ENCODE measurements at regions not wholly inside any gene's neighbourhood (a gene's known extent, or its start where the extent isn't known, plus 50 kb on each side); places are given as distances from the start of the nearest gene placed in this dataset.

DNA sequence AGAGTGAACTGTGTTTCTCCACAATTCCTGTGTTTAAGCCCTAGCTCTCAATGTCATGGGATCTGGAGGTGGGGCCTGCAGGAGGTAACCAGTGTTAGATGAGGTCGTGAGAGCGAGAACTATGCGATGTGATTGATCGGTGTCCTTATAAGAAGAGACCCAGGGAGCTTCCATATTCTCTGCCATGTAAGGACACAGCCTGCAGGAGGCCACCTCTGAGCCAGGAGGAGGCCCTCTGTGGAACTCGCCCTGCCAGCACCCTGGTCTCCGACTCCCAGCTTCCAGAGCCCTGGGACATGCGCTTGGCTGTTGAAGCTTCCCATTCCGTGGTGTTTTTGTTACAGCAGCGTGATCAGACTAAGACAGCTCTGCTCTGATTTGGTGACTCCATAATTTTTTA is 255.4 kb downstream of the IRX2 start:
- Histone ChIP-seq H3K36me3 (ENCODE audit: control insufficient read depth, low read length) (no peaks in the 10 kb centered on the region), H3K9me3 (ENCODE audit: control insufficient read depth, insufficient read depth, low read length) (peaks cover 5% of the 10 kb centered on the region; the same call in 1 of the 2 replicates), H4K20me1 (ENCODE audit: control insufficient read depth, insufficient read depth, low read depth, low read length) (no peaks in the 10 kb centered on the region), H3K27ac (ENCODE audit: low read depth, low read length) (no peak overlapping the region), H3K79me2 (ENCODE audit: control insufficient read depth, low read length) (no peaks in the 10 kb centered on the region), H3K27me3 (ENCODE audit: control insufficient read depth, low read length) (no peaks in the 10 kb centered on the region), H3K4me2 (ENCODE audit: low read length) (no peak overlapping the region), H3K9me2 (replicated peaks; ENCODE audit: control insufficient read depth, low read length) (no peaks in the 10 kb centered on the region), H3K4me1 (ENCODE audit: control insufficient read depth, low read length) (no peaks in the 10 kb centered on the region), H3K4me3 (ENCODE audit: low read length) (no peak overlapping the region), H3F3A (ENCODE audit: control insufficient read depth, insufficient read depth) (no peaks in the 10 kb centered on the region)
- TF ChIP-seq EZH2phosphoT487 (IDR thresholded peaks at IDR 0.05; ENCODE audit: borderline replicate concordance, low read length), result no peak
- TF ChIP-seq, protein P1, sequence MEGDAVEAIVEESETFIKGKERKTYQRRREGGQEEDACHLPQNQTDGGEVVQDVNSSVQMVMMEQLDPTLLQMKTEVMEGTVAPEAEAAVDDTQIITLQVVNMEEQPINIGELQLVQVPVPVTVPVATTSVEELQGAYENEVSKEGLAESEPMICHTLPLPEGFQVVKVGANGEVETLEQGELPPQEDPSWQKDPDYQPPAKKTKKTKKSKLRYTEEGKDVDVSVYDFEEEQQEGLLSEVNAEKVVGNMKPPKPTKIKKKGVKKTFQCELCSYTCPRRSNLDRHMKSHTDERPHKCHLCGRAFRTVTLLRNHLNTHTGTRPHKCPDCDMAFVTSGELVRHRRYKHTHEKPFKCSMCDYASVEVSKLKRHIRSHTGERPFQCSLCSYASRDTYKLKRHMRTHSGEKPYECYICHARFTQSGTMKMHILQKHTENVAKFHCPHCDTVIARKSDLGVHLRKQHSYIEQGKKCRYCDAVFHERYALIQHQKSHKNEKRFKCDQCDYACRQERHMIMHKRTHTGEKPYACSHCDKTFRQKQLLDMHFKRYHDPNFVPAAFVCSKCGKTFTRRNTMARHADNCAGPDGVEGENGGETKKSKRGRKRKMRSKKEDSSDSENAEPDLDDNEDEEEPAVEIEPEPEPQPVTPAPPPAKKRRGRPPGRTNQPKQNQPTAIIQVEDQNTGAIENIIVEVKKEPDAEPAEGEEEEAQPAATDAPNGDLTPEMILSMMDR (IDR thresholded peaks at IDR 0.05; ENCODE audit: low read depth, low read length, poor library complexity, severe bottlenecking), result no peak

DNA sequence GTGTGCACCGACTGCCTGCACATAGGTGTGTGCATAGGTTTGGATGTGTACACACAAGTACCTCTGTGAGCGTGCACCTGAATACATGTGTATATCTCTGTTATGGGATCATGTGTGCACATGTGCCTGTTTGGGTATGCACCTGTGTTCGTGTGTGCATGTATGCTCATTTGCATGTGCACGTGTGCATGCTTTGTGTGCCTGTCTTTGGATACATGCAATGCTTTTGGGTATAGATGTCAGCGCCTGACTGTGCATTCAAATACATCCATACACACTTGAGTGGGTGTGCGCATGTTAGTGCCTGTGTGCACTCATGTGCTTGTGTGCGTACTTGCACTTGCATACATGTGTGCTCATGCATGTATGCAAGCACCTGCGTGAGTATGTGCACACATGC is 258.1 kb downstream of the IRX2 start:
- TF ChIP-seq, protein P1 (IDR thresholded peaks at IDR 0.05; ENCODE audit: low read depth, low read length, poor library complexity, severe bottlenecking), result no peak
- TF ChIP-seq EZH2phosphoT487 (IDR thresholded peaks at IDR 0.05; ENCODE audit: borderline replicate concordance, low read length), result no peak
- H3K4me3 ChIP-seq (ENCODE audit: low read length), result no peak overlapping the region
- no peaks in the 10 kb centered on the region for H3K36me3 ChIP-seq (ENCODE audit: control insufficient read depth, low read length)
- H4K20me1 ChIP-seq (ENCODE audit: control insufficient read depth, insufficient read depth, low read depth, low read length), result no peaks in the 10 kb centered on the region
- H3F3A ChIP-seq (ENCODE audit: control insufficient read depth, insufficient read depth), result no peaks in the 10 kb centered on the region
- no peaks in the 10 kb centered on the region for H3K27me3 ChIP-seq (ENCODE audit: control insufficient read depth, low read length)
- no peak overlapping the region for H3K4me2 ChIP-seq (ENCODE audit: low read length)
- no peak overlapping the region for H3K27ac ChIP-seq (ENCODE audit: low read depth, low read length)
- peaks cover 5% of the 10 kb centered on the region; the same call in 1 of the 2 replicates for H3K9me3 ChIP-seq (ENCODE audit: control insufficient read depth, insufficient read depth, low read length)
- H3K9me2 ChIP-seq (replicated peaks; ENCODE audit: control insufficient read depth, low read length), result no peaks in the 10 kb centered on the region
- no peaks in the 10 kb centered on the region for H3K4me1 ChIP-seq (ENCODE audit: control insufficient read depth, low read length)
- H3K79me2 ChIP-seq (ENCODE audit: control insufficient read depth, low read length), result no peaks in the 10 kb centered on the region

DNA sequence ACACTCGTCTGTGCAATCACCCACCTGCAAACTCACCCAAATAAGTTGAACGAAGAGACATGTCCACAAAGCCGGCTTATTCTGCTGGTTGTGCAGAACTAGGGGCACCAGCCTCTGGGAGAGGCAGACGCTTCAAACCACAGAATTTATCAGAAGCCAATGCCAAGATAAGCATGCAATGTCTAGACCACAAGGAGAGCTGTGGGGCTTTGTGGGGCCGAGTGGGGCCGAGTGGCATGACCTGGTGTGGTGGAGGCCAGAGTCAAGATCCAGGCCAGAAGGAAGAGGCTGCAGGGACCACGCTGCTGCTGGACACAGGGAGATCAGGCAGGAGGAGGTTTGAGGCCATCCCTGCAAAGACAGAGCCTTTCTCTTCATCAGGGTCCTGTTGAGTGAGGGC is 259.0 kb downstream of the IRX2 start:
- H3K27ac ChIP-seq (ENCODE audit: low read depth, low read length), result no peak overlapping the region
- no peak overlapping the region for H3K4me3 ChIP-seq (ENCODE audit: low read length)
- TF ChIP-seq, protein P1 (IDR thresholded peaks at IDR 0.05; ENCODE audit: low read depth, low read length, poor library complexity, severe bottlenecking), result no peak
- TF ChIP-seq EZH2phosphoT487 (IDR thresholded peaks at IDR 0.05; ENCODE audit: borderline replicate concordance, low read length), result no peak
- H4K20me1 ChIP-seq (ENCODE audit: control insufficient read depth, insufficient read depth, low read depth, low read length), result no peaks in the 10 kb centered on the region
- no peaks in the 10 kb centered on the region for H3K9me2 ChIP-seq (replicated peaks; ENCODE audit: control insufficient read depth, low read length)
- no peaks in the 10 kb centered on the region for H3K4me1 ChIP-seq (ENCODE audit: control insufficient read depth, low read length)
- no peak overlapping the region for H3K4me2 ChIP-seq (ENCODE audit: low read length)
- peaks cover 5% of the 10 kb centered on the region; the same call in 1 of the 2 replicates for H3K9me3 ChIP-seq (ENCODE audit: control insufficient read depth, insufficient read depth, low read length)
- H3F3A ChIP-seq (ENCODE audit: control insufficient read depth, insufficient read depth), result no peaks in the 10 kb centered on the region
- H3K79me2 ChIP-seq (ENCODE audit: control insufficient read depth, low read length), result no peaks in the 10 kb centered on the region
- no peaks in the 10 kb centered on the region for H3K27me3 ChIP-seq (ENCODE audit: control insufficient read depth, low read length)
- no peaks in the 10 kb centered on the region for H3K36me3 ChIP-seq (ENCODE audit: control insufficient read depth, low read length)

All from DOHH2 (cell line).